ENCODE measurements at regions not wholly inside any gene's neighbourhood (a gene's known extent, or its start where the extent isn't known, plus 50 kb on each side); places are given as distances from the start of the nearest gene placed in this dataset.

- no peak for FAIRE-seq
Measured at GRCh38 chr6:111959766-111960165, 86.5 kb upstream of the FYN start.

DNA sequence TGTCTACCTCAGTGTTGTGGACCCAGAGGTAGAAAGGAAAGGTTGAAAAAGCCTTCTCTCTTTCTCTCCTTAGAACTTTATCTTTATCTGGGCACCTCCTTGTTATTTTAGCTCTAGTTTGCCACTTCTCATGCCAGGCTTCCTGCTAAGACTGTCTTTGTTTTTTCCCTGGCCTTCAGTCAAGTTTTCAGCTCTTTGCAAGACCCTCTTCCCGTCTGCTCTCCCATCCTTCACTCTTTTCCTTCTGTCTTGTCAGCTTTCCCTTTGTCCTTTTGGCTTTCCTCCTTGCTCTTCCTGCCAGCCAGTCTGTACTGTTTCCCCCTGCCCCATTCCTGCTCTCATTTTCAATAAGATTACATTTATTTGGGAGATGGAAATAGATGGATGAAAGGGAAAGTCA lies 86.8 kb upstream of the CCN6 start:
- FAIRE-seq, result no peak

GRCh38 chr6:111970426-111970825 lies 83.5 kb upstream of the CCN6 start:
- FAIRE-seq, result no peak

DNA sequence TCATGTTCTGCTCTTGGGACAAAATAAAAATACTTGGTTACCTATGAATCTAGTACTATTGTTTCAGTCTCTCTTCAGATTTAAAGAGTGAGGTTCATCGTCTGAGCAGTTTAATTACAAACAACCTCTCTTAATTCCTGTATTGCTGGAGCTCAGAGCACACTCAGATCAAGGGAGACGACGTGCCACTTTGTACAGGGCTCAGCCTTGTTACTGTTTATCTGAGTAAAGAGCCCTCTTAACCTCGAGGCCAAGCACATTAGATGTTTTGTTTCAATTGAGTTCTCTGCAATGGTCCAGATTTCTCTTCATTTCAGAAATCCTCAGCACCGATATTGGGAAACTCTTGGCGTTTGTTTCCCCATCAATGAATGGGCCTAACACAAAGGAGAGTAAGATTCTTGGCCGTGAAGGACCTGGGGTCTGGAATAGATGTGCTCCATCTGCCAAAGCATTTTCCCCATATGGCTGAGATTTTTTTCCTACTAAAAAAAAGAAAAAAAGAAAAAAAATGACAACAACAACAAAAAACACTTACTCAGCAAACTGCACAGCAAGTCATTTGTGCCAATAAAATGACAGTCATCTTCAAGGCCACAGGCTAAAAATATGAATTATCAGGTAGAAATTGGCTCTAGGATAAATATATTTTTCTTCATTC lies 82.6 kb upstream of the CCN6 start:
- FAIRE-seq, result no peak

DNA sequence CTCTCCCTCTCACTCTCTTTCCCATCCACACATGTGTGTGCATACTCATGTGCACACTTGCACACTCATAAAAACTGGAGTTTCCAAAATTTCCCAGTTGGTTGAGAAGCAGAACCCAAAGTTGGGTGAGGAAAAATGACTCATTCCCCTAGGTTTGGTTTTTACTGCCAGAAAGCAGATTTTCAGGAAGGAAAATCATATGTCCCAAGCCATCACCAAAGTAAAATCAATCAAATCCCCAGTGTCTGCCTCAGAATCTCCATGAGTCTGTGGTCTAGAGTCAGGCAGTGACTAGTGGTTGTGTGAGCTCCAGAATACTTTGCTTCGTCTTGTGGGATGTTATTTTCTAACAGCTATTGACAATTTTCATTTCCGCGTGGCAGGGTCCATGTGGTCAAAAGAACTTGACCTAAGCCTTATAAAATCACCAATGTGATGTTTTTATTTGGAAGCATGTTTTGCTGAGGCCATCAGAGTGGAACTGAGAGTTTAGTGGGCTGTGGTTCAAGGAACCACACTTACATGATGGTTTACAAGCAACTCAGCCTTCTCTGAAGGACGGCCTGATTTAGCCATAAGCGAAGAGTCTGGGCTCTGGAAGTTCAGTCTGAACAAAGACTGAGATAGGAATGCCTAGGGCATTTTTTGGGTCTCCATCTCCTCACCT lies 81.9 kb upstream of the CCN6 start:
- FAIRE-seq, result no peak

- FAIRE-seq, result no peak
Measured at GRCh38 chr6:111972745-111973117, 81.2 kb upstream of the CCN6 start.

DNA sequence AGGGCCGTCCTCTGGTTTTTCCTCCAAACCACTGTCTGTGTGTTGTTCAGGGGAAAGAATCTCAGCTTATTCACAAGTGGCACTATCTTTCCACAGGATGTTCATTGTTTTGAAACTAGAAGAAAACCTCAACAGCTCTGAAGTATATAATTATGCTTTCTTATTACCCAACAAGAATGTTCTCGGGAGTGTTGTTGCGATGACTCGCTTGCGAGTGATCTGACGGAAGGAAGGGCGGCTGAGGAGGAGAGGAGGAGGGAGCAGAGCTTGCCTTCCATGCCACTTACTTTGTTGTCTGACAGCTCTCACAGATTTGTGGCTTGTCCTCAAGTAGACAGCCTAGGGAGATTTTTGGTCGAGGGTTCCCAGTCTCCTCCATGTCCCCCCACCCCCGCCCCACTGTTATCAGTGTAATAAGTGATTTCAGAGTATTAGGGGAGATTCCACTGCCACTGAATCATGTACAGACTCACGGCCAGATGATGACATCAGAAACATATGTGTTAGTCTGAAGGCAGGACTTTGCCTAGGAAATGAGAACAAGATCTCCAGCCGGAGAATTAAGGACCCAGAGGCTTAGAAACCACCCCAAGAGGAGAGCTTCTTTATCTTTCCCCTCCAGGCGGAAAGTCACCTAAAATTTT lies 80.7 kb upstream of the CCN6 start:
- FAIRE-seq, result no peak

DNA sequence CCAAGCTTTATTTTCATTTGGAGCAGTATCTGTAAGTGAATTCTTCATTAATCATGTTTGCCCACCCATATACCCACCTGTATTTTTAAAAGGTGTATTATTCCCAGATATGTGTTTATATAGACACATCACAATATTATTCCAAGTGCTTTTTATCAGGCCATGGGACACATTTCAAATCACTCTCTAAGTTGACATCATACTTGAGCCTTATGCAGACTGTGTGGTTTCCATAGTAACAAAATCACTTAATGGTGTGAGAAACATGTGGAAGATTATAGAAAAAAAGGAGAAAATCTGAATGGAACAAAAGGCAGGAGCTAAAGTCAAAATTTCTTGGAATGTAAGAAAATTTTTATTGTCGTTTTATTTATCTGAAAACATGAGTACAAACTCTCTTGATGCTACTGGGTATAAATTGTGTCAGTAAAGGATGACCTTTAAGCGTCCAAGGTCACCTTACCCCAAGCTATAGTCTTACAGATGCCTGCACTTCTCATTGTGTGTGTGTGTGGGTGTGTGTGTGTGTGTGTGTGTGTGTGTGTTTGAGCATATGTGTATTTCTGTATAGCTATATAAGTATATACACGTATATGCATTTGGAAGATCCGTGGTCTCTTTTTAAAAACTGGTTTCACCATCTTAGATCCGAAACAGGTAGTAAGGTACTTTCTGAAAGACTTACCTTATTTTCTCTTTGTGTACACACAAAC lies 79.8 kb upstream of the CCN6 start:
- FAIRE-seq, result no peak

DNA sequence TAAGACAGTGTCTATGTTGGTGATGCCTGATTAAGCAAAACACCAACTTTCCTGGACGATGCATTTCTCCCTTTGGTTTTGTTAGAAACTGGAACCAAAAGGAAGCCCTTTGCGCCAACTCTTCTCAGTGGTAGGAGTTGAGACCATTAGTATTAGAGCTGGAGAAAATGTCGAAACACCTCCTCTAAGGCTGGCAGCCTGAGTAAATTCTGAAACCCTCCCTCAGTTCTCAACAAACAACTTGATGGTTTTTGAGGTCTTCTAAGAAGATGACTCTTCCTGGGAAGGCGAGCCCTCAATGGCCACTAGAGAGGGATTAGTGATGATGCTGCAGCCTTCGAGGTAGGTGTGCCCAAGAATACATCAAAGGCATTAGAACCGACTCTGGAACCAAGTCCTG lies 78.4 kb upstream of the CCN6 start:
- no peak for FAIRE-seq

- no peak for FAIRE-seq
Measured at GRCh38 chr6:111976139-111976538, 77.8 kb upstream of the CCN6 start.

DNA sequence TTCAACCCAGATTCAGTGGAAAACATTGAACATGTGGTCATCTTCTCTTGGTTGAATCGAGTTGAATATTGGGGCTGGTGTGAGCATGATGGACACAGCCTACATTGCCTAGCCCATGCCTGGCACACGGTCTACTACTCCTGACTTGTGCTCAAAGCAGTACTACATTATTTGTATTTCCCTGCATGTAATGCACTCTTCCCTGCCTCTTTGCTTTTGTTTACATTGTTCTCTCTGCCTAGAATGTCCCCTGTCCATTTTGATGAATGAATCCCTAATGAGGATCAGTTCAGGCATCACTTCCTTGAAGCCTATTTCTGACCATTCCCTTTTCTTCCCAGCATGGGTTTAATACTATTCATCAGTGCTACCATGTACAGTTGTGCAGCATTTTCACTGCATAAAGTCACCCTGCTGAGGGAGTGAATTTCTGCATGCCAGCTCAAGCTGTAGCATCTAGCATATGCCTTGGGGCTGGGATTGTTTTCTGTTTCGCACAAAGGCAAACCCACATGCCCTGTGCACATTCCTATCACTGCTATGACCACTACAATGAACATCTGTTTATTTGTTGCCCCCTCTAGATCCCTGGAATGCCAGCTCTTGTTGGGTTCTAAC lies 75.3 kb upstream of the CCN6 start:
- FAIRE-seq, result no peak

DNA sequence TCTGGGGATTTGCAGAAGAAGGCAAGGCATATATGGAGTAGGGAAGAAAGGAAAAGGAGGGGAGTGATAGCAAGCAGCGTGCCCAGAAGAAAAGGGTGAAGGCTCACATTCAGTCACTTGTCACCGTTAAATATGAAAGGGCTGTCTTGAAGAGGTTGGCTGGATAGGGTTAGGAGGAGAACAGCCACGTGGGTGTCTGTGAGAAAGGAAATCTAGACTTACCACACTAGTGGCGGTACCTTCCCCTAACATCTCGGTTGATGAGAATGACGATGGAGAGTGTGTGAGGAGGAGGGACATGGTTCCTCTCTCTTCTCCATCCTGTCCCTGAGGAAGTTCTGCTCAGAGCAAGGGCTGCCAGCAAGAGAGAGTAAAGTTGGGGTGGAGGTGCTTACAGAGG lies 74.3 kb upstream of the CCN6 start:
- no peak for FAIRE-seq

DNA sequence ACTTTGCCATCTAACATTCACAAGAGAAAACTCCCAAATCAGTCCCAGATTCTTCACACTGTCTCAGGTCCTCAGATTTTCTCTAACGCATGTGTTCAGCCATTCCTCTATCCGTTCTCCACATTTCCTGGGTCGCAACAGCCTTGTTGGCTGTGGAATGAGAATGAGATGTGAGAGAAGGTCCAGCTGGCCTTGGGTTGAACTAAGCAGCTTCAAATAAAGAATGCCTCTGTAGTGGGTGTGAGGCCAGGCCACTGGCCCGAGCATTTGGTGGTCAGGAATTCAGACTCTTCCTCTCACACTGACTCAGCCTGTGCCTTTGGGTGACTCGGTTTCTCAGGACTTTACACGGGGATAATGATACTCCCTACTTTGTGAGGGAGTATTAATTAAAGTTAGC lies 73.8 kb upstream of the CCN6 start:
- FAIRE-seq, result no peak

GRCh38 chr6:111980971-111981840 lies 72.7 kb upstream of the CCN6 start:
- FAIRE-seq, result no peak

- FAIRE-seq, result no peak
Measured at GRCh38 chr6:111982681-111983080, 71.2 kb upstream of the CCN6 start.

GRCh38 chr6:111983193-111983592 lies 70.7 kb upstream of the CCN6 start:
- no peak for FAIRE-seq

- no peak for FAIRE-seq
Measured at GRCh38 chr6:111984081-111984480, 69.8 kb upstream of the CCN6 start.

DNA sequence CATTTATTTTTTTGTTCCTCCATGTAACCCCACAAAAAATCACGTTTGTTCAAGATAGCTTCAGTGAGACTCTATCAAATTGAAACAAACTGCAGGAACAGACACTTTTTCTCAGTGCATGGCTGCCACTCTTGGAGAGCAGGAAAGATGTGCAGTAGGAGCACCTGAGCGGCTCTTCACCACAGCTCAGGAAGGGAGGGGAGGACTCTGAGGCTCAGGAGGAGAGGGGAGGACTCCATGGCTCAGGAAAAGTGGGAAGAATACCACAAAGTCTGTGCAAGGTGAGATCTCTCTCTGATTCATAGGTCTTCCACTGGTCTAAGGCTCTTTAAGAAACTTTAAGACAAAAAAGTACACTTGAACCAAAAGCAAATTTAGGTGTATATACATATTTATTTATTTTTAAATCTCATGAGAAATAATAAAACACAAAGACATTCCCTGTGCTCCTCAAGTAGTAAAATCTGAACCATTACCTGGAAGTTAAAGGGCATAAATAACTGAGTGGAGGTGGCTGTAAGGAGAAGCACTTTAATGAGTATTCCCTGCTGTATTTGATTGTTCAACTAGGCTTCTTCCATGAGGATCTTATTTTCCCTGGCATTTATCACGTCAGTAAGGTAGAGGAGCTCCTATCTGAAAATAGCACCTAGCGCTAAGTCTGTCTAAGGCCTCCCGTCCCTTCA lies 69.2 kb upstream of the CCN6 start:
- no peak for FAIRE-seq

DNA sequence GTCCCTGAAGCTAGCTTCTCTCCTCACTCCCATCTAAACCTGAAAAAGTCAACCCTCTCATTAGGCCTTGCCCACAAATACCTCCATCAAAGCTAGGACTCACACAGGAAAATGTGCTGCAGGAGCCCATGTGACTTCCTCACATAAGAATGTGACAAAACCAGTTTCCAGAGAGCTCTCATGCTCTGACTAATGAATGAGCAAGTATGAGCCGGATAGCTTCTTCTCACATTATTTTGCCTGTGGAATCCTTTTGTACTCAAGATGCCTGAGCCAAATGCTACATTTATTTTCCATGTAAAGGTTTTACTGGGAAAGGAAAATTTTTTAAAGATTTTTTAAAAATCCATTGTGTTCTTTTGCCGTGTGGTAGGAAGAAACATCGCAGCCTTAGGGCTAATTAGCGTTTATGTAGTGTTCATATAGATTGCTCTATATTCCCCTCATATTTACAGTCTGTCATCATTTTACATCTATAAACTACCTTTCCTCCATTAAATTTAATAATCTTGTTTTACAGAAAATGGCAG lies 68.6 kb upstream of the CCN6 start:
- no peak for FAIRE-seq

- FAIRE-seq, result no peak
Measured at GRCh38 chr6:111986651-111987050, 67.3 kb upstream of the CCN6 start.

DNA sequence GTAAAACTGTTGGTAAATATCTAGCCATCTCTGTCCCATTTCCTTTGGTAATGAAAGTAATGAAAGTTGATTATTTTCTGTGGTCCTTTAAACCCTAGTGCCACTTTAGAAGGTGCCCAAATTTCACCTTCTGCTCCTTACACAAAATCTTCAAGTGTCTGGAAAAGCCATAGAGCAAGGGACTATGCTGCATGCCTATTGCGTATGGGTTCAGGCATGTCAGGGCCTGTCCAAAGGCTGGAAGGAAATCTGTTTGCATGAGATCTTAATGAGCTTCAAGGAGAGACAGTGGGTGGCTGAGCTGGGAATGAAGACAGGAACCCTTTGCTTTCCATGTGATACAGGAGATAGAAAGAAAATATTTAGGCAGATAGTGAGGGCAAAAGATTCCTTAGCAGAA lies 66.6 kb upstream of the CCN6 start:
- FAIRE-seq, result no peak

DNA sequence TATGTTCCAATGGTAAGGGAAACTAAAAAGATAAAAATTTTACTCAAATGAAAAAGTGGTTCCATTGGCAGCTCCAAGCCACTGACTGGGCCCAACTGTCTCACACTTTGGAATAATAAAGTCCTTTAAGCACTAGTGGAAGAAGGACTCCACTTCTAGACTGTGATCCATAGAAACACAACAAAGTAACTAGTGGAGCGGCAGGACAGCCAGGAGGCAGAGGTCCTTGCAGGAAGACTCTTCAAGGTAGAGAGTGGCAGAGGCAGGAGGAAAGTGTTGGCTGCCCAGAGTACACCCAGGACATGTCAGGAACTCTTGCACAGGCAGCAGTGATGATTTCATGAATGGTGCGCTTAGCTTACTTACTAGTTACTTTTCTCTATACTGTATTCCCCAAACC lies 65.0 kb upstream of the CCN6 start:
- FAIRE-seq, result no peak
